DMS153 treated with DMSO at 0.1 percent for 48 hours (cell line): ENCODE measurements at regions not wholly inside any gene's neighbourhood (a gene's known extent, or its start where the extent isn't known, plus 50 kb on each side); places are given as distances from the start of the nearest gene placed in this dataset.

Experiments
- DNase-seq: peaks from one replicate; lab custom pipeline; 2025; ENCODE audit not compliant: unreplicated experiment; lab: John Stamatoyannopoulos, UW

- DNase-seq: no peak
Measured at GRCh38 chr1:13878021-13878420, 178.0 kb downstream of the PRDM2 start.

DNA sequence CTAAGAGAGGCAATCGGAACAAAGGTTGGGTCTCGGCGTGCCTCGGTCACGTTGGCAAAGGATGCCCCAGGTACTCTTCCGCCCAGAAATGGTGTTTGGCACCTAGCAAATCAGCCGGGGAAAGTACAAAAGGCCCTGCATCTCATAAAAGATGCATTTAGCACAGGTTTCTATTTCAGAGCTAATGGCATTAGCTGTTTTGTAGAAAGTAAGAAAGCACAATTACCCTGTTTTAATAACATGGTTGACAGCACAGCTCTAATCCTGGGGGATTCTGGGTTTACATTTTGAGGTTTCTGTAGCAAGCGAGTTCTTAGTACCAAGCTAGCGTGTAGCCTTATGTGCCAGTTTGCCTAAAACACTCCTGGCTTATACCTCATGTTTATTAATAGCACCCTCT lies 178.5 kb downstream of the PRDM2 start:
- DNase-seq: no peak

DNA sequence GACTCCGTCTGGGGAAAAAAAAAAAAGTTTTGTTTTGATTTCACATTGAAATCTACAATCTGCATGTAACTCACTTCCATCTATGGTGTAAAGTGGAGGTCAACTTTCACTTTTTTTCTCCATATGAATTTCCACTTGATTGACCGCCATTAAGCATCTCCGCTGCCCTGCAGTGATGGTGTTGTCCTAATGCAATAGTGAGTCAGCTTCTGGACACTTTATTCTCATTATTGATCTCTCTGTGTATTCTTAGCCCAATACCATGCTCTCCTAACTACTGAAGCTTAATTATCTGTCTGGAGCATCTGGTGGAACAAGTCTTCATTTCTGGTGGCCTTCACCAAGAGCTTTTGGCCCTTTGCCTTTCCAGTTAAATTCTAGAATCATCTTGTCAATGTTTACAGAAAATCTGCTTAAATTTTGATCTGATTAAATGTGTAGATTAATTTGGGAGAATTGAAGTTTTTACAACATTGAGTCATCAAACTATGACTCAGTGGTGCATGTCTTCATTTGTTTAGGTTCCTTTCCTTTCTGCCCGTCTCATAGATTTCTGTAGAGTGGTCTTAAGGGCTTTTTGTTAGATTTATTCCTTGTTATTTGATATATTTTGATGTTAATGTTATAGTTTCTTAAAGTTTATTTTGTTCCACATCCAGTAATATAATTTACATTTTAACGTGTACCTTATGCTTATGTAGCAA lies 181.5 kb downstream of the PRDM2 start:
- DNase-seq: no peak

GRCh38 chr1:13888351-13888986 lies 188.5 kb downstream of the PRDM2 start:
- no peak for DNase-seq

GRCh38 chr1:13889495-13889894 lies 189.5 kb downstream of the PRDM2 start:
- DNase-seq: no peak

- no peak for DNase-seq
Measured at GRCh38 chr1:13890766-13891165, 190.8 kb downstream of the PRDM2 start.

DNA sequence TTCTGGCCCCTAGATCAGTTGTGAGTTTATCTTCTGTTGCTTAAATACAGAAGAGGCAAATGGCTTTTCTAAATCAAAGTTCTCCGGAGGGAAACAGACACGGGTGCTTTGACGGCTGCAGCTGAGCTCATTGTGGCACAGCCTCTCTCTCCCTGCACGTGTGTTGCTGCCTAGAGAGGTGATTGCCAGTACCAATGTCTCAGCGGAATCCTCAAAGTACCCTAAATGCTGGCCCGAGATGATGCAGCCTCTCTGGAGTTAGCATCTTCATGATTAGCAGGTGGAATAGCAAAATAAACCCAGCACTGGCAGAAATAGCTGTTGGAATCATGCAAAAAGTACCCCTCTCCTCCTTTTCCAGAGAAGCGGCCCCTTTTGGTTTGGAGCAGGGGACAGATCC lies 192.2 kb downstream of the PRDM2 start:
- no peak for DNase-seq

DNA sequence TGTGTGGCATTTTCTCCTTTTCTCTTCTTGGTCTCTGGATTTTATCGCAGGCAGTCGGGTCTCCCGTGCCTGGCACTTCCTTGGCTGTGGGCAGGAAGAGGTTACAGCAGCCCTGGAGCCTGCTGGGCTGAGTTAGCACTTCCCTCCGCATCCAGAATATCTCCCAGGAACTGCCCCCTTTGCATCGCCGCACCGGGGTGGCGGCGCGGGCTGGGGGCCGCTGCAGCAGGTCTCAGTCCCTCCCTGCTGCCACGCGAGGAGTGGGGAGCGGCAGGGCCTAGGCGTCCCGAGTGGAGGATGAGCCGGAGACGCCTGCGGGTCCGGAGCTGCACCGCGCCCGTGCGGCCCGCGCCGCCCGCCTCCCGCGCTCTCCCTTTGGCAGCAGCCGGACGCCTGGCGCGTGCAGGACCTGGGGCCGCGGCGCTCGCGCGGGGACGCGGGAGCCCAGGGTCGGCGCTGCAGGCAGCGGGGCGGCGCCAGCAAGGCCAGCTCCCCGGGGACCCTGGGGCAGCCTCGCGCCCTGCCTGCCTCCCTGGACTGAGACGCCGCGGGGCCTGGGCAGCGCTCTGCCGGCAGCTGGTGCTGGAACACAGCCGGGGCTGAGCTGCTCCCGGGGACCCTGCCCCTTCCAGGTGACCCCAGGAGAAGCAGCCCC lies 192.8 kb downstream of the PRDM2 start:
- DNase-seq: peak; percentile 18

DNA sequence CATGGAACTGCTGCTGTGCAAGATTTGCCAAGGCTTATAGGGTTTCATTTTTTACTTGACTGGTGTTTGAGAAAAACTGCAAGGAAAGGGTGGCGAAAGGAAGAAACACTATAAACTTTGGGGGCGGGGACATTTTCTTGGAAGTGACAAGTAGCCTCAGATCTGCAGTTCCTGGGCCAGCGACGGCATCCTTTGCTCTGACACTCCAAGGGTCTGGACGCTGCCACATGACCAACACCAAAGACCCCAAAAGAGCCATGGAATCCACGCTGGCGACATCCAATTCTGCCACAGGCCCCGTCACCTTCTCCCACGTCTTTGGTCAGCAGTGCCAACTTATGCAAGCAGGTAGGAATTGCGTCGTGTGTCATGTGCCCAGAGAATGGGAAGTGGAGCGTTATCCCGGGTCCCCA lies 193.4 kb downstream of the PRDM2 start:
- DNase-seq: no peak

GRCh38 chr1:13896932-13897331 lies 196.9 kb downstream of the PRDM2 start:
- DNase-seq: no peak

GRCh38 chr1:13898406-13898805 lies 198.4 kb downstream of the PRDM2 start:
- DNase-seq: no peak

GRCh38 chr1:13899856-13900255 lies 199.9 kb downstream of the PRDM2 start:
- no peak for DNase-seq

DNA sequence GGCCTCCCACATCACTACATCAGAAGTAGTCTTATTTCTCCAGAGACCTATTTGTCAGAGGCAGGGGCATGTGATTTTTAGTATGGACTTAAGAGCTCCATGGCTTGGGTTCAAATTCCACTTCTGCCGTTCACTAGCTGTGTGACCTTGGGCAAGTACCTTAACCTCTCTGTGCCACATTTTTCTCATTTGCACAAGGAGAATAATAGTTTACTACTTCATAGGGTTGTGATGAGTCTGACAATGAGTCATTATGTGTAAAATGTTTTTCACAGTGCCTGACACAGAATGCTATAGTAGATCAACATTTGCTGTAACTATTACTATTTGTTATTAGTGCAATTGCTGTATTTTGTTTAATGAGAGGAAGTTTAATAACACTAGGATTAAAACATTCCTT lies 200.6 kb downstream of the PRDM2 start:
- DNase-seq: no peak

DNA sequence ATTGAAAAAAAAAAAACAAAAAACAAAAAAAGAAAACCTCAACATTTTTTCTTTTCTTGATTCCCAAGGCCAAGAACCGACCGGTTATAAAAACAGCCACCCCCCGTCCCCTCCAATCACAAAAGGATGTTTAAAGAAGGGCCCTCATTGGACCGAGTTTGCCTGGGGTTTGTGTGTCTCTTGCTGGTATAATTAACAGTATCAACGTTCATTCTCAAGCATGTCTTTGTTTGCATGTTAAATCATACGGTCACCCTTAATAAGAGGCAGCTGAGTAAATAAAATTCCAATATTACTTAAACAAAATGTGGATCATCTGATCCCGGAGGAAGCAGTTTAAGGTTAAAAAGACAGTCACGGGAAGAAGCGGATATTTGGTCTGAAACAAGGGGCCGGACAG lies 201.1 kb downstream of the PRDM2 start:
- DNase-seq: peak; percentile 32

GRCh38 chr1:13901597-13901996 lies 201.6 kb downstream of the PRDM2 start:
- DNase-seq: peak; percentile 20

DNA sequence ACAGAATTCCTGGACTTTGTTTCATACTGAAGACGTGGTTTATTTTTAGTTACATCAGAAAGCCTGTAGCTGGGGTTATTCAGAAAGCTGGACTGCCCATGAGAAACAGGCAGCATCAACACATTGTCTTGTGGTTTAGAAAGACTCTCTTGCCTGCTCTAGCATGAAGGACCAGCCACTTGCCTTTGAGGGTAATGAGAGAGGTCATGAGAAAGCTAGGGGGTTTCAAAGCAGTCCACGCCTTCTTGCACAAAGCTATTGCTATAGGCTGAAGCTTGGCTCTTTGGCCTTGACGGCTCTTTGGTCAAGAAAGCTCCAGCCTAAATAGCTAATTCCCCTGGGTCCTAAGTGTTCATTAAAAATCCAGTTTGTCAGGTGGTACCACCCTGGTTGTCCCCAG lies 208.1 kb downstream of the PRDM2 start:
- no peak for DNase-seq

- no peak for DNase-seq
Measured at GRCh38 chr1:13911697-13912619, 212.0 kb downstream of the PRDM2 start.

DNA sequence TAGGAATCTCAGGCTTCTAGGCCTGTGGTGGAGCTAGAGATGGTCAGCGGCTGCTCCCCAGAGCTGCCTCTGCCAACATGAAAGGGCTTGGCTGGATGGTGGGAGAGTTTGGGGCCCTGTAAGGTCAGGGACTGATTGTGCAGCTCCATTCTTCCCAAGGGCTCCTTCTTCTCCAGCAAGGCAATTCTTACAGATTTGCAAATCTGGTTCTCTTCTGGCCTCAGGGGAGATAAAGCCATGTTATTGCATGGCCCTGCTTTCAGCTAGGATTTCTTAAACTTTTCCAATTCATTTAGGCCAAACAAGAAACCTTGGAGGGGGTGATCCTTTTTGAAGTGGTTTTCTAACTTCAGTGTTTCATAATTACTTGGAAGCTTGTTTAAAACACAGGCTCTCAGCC lies 213.4 kb downstream of the PRDM2 start:
- no peak for DNase-seq

DNA sequence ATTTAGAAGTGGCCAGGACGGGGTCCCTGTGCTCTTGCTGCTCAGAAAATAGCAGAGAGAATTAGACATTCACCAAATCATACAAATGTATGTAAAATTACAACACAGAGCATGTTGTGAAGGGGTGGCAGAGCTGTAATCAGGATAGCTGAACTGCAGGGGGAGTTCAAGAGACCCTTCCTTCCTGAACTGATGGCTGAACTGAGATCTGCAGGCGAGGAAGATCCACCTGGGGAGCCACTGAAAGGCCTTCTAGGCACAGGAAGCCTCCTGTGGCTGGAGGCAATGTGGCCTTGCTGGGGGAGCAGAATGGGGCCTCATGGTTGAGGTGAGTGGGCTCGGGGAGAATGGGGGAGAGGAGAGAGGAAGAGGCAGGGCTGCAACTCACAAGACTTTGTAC lies 216.5 kb downstream of the PRDM2 start:
- DNase-seq: no peak

- DNase-seq: no peak
Measured at GRCh38 chr1:13917607-13918006, 217.6 kb downstream of the PRDM2 start.

DNA sequence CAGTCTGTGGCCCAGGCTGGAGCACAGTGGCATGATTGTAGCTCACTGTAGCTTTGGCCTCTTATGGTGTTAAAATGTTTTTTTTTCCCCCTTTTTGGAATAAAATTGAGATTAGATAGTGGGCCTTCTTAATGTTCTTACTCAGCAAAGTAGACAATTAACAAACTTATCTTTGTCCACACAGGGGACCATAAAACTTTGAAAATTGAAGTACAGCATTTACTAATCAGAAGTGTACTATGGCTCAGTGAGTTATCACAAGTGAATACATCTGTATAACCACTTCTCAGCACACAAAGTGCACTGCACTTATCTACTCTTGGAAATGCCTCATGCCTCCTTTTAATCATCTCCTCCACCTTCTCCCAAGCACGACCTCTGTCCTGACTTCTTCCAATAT lies 218.9 kb downstream of the PRDM2 start:
- no peak for DNase-seq
